Activated CD4-positive, CD25-positive, alpha-beta regulatory T cell (primary cell): ENCODE measurements at regions not wholly inside any gene's neighbourhood (a gene's known extent, or its start where the extent isn't known, plus 50 kb on each side); places are given as distances from the start of the nearest gene placed in this dataset.

Experiments used
- DNase-seq, 4 experiments: peaks; one replicate each; lab custom pipeline; 2025; lab: John Stamatoyannopoulos, UW

GRCh38 chr22:48053486-48053885 is 1291.0 kb downstream of the TBC1D22A start:
- no peak for DNase-seq

GRCh38 chr22:48052621-48052890 is 1290.1 kb downstream of the TBC1D22A start:
- no peak for DNase-seq

GRCh38 chr22:48051796-48052620 is 1289.6 kb downstream of the TBC1D22A start:
- DNase-seq, result no peak

DNA sequence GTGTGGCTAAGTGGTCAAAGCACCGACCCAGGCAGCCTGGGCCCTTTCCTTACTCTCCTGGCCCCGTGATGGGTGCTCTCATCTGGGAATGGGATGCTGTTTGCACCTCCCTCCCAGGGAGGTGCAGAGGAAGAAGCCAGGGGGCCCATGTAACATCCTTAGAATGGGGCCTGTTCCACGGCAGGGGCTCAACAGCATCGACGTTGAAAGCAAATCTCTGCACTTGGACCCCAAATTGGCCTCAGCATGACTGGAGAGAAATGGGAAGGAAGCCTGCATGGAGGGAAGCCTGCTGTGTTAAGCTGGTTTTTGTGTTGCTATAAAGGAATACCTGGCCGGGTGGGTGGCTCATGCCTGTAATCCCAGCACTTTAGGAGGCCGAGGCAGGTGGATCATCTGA is 1288.4 kb downstream of the TBC1D22A start:
- DNase-seq, result no peak

GRCh38 chr22:48049116-48049515 is 1286.7 kb downstream of the TBC1D22A start:
- no peak for DNase-seq

DNA sequence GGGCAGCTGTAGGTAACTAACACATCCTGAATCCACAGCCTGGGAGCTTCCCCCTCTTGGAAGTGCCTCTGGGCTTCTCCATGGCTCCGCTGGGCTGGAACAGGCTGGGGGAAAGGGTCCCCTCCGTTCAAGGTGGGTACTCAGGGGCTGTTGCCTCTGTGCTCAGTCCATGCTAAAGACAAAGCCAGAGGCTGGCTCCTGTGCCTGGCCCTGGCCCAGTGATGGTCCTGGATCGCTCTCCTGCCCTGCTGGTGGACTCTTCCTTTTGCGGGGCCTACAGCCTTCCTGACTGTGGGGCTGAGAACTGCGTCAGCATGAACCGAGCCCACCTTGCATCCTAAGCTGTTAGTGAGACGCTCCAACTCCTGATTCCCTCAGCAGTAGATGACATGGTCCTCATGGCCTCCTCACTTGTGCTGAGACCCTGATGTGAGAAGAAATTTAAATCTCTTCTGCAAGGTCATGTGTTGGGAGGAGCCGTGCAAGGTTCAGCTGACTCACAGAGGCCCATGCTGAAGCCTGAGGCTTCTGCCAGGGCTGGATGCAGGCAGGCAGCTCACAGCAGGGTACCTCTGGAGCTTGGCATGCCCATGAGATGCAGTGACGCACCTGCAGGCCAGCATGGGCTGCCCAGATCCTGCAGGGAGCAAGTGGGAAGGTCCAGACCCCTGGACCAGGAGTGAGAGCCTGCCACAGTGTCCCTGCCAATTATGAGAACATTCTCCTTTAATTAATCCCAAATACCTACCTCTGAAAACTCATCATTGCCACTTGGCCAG is 1285.5 kb downstream of the TBC1D22A start:
- DNase-seq, result no peak

DNA sequence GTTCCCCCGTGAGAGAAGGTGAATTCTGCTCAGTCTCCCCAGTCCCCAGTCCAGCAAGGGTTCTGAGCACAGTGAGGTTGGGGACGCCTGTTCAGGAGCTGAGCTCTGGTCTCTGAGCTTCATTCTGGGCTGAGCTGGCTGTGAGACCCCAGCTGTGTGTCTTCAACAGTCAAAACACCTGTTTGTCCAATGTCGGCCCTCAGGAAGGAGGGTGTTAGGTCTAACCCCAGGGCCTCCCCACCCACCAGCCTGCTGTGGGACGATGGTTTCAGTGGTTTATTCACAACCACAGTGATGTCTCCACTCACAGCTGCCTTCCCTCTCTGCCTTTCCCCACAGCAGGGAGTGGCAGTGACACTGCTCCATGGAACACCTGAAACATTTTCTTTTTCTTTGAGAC is 1282.9 kb downstream of the TBC1D22A start:
- no peak for DNase-seq

GRCh38 chr22:48044487-48045060 is 1282.1 kb downstream of the TBC1D22A start:
- DNase-seq, result no peak

DNA sequence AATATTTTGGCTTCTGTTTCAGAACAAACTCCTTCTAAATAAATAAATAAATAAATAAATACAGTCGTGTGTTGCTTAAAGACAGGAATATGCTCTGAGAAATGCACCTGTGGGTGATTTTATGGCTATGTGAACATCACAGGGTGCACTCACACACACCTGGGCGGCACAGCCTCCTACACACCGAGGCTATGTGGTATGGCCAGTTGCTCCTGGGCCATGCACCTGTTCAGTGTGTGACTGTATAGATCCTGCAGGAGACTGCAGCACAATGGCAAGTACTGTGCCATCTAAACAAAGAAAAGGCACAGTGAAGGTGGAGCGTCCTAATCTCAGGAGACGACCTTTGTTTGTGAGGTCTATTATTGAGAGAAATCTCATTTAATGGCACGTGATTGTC is 1281.1 kb downstream of the TBC1D22A start:
- DNase-seq, result no peak

DNA sequence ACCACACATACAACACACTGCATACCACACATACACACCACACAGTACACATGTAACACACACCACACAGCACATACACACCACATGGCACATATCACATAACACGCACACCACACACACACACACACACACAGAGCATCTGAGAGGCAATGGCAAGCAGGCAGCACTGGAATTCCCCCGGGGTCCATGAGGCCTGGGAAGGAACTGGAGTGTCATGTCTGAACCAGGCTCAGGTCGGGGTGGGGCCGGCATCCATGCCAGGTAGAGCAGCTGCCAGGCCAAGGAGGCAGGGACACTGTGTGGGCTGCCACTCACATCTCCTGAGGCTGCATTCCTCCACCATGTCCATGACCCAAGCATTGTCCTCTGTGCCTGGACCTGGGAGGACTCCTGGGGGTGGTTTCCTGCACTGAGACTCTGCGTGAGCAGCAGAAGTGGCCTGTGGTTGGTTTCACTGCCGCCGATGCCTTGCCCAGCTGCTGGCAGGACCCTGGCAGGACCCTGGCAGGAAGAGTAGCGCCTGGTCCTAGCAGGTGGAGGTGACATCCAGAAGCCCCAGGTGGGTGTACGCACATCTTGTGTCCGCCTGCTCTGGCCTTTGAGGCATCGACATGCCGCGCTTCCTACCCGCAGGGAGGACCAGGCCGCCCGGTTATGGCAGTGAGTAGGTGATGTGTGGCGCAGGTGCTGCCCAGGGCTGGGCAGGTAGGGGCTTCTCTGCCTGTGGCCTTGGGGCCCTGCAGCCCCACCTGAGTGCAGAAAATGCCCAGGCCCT is 1280.4 kb downstream of the TBC1D22A start:
- DNase-seq, result no peak

- no peak for DNase-seq
Measured at GRCh38 chr22:48039326-48039725, 1276.9 kb downstream of the TBC1D22A start.

DNA sequence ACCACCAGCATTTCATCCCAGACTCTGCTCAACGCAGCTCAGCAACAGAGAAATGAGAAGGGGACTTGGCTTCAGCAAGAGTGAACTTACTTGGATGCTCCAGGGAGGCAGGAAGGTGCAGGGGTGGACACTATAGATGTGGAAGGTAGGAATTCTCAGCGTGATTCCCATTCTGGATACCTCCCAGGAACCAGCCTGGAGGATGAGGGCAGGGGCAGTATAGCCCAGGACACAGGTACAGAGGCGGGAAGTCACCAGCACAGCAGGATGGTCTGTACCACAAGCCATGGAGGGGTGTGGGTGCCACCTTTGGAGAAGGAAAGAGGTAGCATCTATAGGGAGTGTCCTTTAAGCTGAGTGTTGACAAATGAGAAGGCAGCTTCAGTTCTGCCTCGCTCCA is 1275.2 kb downstream of the TBC1D22A start:
- no peak for DNase-seq

DNA sequence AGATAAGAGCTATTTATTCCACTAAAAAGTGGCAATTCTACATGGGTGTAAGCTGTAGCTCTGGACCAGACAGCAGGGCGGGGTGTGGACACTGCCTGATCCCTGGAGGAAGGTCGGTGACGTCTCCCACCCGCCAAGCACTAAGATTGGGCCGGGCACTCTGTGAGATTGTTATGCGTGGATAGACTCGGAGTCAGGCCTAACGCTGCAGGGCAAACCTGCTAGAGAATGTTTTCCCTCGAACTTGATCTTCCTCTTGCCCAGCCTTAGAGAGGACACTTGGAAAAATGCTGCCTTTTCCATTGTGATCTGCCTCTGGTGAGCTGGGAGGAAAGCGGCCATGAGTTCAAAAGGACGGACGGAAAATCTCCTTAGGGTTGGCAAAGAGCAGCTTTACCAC is 1273.4 kb downstream of the TBC1D22A start:
- DNase-seq, result no peak

- DNase-seq, result no peak
Measured at GRCh38 chr22:48031589-48031988, 1269.1 kb downstream of the TBC1D22A start.

DNA sequence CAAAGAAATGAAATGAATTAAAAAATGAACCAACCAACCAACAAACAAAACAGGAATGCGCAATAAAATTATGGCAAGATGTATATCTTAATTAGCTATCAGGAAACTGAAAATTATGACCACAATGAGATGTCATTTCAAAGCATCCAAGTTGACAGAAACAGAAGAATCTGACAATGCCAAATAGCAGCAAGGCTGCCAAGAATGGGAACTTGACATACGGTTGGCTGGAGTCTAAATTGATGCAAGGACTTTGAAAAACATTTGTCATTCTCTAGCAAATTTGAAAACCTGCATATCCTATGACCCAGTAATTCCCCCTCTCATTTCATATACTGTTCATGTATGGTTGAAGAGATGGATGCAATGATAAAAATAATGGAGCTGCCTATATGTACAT is 1262.6 kb downstream of the TBC1D22A start:
- DNase-seq, result no peak

GRCh38 chr22:48021991-48022401 is 1259.5 kb downstream of the TBC1D22A start:
- DNase-seq, result no peak

DNA sequence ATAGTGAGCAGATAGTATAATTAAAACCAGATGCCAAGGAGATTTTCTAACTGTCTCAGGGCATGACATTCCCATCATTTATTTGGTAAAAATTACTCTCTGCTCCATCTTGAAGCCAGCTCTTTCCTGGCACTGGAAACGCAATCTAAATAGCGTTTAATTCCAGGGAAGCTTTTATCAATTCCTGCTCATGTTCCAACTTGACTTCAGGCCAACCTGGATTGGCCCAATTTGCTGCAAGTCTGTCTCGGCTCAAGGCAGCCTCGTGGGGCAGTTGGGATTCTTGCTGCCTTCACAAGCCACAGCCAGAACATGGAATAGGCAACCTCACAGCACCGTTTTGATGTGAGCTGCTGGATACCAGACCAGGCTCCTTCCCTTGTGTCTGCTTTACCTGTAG is 1255.9 kb downstream of the TBC1D22A start:
- DNase-seq, result no peak

GRCh38 chr22:48015701-48016100 is 1253.3 kb downstream of the TBC1D22A start:
- DNase-seq, result no peak

- DNase-seq, result no peak
Measured at GRCh38 chr22:48004936-48005335, 1242.5 kb downstream of the TBC1D22A start.

DNA sequence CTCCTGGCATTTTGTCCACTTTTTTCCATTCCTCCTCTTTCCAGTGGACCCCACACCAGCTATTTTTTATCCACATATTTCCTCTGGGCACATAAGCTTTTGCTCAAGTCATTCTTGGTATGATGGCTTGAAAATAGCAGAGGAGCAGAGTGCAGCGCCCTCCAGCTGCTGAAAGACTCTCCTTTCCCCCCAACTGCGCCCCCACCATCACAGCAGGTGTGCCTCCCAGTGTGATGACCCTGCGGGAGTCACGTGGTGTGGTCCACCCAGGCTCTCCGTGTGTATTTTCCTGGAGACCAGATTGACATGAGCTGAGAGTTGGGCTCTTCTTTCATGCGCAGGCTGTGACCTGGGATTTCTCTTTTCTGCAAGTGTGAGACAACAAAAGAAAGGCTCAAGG is 1241.6 kb downstream of the TBC1D22A start:
- no peak for DNase-seq

DNA sequence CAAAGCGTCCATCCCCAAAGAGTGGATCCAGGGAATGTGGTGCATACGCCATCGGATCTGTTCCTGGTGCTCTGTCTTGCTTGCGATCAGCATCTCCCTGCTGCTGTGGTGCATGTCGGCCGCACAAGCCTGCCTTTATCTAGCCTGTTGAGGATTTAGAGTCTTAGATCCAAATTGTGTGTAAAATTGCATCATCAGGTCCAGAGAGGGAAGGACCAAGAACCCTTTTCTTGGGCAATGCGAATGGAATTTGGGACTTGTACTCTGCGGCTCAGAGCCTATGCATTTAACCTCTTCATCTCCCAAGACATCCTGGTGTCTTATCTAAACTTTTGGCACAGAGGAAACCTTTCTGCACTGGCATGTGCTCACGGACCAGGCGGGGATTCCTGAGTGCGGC is 1238.7 kb downstream of the TBC1D22A start:
- DNase-seq, result no peak

DNA sequence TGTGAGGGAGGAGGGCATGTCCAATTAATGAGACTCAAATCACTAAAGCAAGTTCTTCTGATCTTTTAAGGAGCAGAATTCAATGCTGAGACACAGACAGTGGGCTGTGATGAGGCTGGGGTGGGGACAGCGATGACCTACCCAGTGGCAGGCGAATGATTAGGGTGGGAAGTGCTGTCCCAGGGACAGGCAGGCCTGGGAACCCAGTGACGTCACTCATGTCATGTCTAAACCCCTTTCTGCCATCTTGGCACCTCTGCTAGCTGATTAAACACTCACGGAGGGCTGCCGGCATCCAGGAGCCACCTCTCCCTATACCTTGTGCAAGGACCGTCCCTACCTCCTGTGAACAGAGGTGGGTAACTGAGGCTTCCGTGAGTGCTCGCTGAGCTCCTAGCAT is 1235.2 kb downstream of the TBC1D22A start:
- no peak for DNase-seq
